ENCODE measurements at regions not wholly inside any gene's neighbourhood (a gene's known extent, or its start where the extent isn't known, plus 50 kb on each side); places are given as distances from the start of the nearest gene placed in this dataset.

- DNase-seq (ENCODE audit: low read depth), result no peak
- H3K4me3 ChIP-seq (ENCODE audit: low read depth, low read length), result no peak overlapping the region
- TF ChIP-seq CTCF (IDR thresholded peaks at IDR 0.05; ENCODE audit: insufficient read depth, low read length), result no peak
These were observed 176.0 kb upstream of the TLE4 start for GRCh38 chr9:79395755-79396154.

GRCh38 chr9:79396168-79396567, 175.6 kb upstream of the TLE4 start:
- no peak for TF ChIP-seq CTCF (IDR thresholded peaks at IDR 0.05; ENCODE audit: insufficient read depth, low read length)
- H3K4me3 ChIP-seq (ENCODE audit: low read depth, low read length), result no peak overlapping the region
- DNase-seq (ENCODE audit: low read depth), result no peak

GRCh38 chr9:79403495-79403894, 168.3 kb upstream of the TLE4 start:
- DNase-seq (ENCODE audit: low read depth), result no peak
- H3K4me3 ChIP-seq (ENCODE audit: low read depth, low read length), result no peak overlapping the region
- no peak for TF ChIP-seq CTCF (IDR thresholded peaks at IDR 0.05; ENCODE audit: insufficient read depth, low read length)

GRCh38 chr9:79408200-79408599, 163.6 kb upstream of the TLE4 start:
- H3K4me3 ChIP-seq (ENCODE audit: low read depth, low read length), result no peak overlapping the region
- DNase-seq (ENCODE audit: low read depth), result no peak
- no peak for TF ChIP-seq CTCF (IDR thresholded peaks at IDR 0.05; ENCODE audit: insufficient read depth, low read length)

- no peak overlapping the region for H3K4me3 ChIP-seq (ENCODE audit: low read depth, low read length)
- DNase-seq (ENCODE audit: low read depth), result no peak
- TF ChIP-seq CTCF (IDR thresholded peaks at IDR 0.05; ENCODE audit: insufficient read depth, low read length), result no peak
These were observed 163.1 kb upstream of the TLE4 start for GRCh38 chr9:79408617-79409016.

- TF ChIP-seq CTCF (IDR thresholded peaks at IDR 0.05; ENCODE audit: insufficient read depth, low read length), result no peak
- DNase-seq (ENCODE audit: low read depth), result no peak
- no peak overlapping the region for H3K4me3 ChIP-seq (ENCODE audit: low read depth, low read length)
These were observed 162.5 kb upstream of the TLE4 start for GRCh38 chr9:79409182-79409823.

GRCh38 chr9:79425840-79426239, 145.9 kb upstream of the TLE4 start:
- TF ChIP-seq CTCF (IDR thresholded peaks at IDR 0.05; ENCODE audit: insufficient read depth, low read length), result no peak
- no peak for DNase-seq (ENCODE audit: low read depth)
- H3K4me3 ChIP-seq (ENCODE audit: low read depth, low read length), result no peak overlapping the region

Data from fibroblast of the aortic adventitia (primary cell).